Lower leg skin (tissue), 4 donors: ENCODE measurements at regions not wholly inside any gene's neighbourhood (a gene's known extent, or its start where the extent isn't known, plus 50 kb on each side); places are given as distances from the start of the nearest gene placed in this dataset.

Source experiments
- DNase-seq, 2 donors: peaks; one replicate each; pipeline ENCODE4 v3.0.0-alpha.2; 2019; ENCODE audit warnings: low spot score in 2 of 2
- H3K4me3 ChIP-seq: fragments of 200-600 bp; sonication (generic); 2 replicates; pipeline ENCODE4 v1.5.1; 2017; ENCODE audit warnings: mild to moderate bottlenecking, low read depth; ENCODE audit not compliant: poor library complexity, severe bottlenecking
- CTCF ChIP-seq, 3 donors: fragments of 450-650 bp; IDR thresholded peaks; one replicate each; pipeline ENCODE4 v1.5.1; 2016; ENCODE audit warnings: antibody characterized with exemption in 3 of 3, mild to moderate bottlenecking in 3 of 3, moderate library complexity in 2 of 3
- POLR2A ChIP-seq, 2 donors: fragments of 450-650 bp; IDR thresholded peaks; one replicate each; pipeline ENCODE4 v1.6.1; 2016 to 2017; ENCODE audit warnings: antibody characterized with exemption in 2 of 2, mild to moderate bottlenecking in 1 of 2, moderate library complexity in 1 of 2
- WGBS, 2 donors: methylation state at CpG; one replicate each; pipeline ENCODE4 v1.1.5; 2018; 5-methylcytosine and 5-hydroxymethylcytosine counted together
- intact Hi-C: fragments of 100-400 bp; cut with DNase I; formaldehyde crosslinking; loops from one replicate; pipeline ENCODE4 v1.15.0; 2023; ENCODE audit warnings: low total_unique reads

GRCh38 chr6:139567095-139567494 is 192.6 kb upstream of the CITED2 start:
- no peak for TF ChIP-seq CTCF (IDR thresholded peaks at IDR 0.05)
- no peak for TF ChIP-seq POLR2A (IDR thresholded peaks at IDR 0.05)
- H3K4me3 ChIP-seq, result no peak overlapping the region
- WGBS, 2 donors, result 70 to 86% methylated on average over 3 of the region's 3 CpGs
- intact Hi-C loops, result no loop called here
- DNase-seq, result no peak

GRCh38 chr6:139565591-139565990 is 191.1 kb upstream of the CITED2 start:
- TF ChIP-seq POLR2A (IDR thresholded peaks at IDR 0.05), result no peak
- TF ChIP-seq CTCF (IDR thresholded peaks at IDR 0.05), result no peak
- WGBS, 2 donors, result 0% methylated on average over 1 of the region's 1 CpG
- intact Hi-C loops, result no loop called here
- no peak for DNase-seq
- H3K4me3 ChIP-seq, result no peak overlapping the region

- intact Hi-C loops, result no loop called here
- 91 to 94% methylated on average over 3 of the region's 3 CpGs for WGBS, 2 donors
- no peak overlapping the region for H3K4me3 ChIP-seq
- TF ChIP-seq CTCF (IDR thresholded peaks at IDR 0.05) (no peak), POLR2A (IDR thresholded peaks at IDR 0.05) (no peak)
- no peak for DNase-seq
These were observed 183.1 kb upstream of the CITED2 start for GRCh38 chr6:139557547-139557946.

DNA sequence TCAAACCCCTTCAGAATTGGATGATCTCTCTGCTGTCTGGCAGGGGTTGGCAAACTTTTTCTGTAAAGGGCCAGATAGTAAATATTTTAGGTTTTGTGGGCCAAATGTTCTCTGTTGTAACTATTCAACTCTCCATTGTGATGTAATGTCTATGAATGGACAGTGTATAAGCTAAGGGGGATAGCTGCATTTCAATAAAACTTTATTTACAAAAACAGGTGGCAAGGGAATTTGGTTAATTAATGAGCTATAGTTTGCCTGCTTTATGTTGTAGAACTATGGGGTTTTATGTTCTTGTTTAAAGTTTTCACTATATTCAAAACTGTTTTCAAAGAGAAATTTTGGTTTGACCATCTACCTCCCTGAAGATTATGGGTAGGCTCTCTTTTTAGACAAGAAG is 182.1 kb upstream of the CITED2 start:
- TF ChIP-seq CTCF (IDR thresholded peaks at IDR 0.05) (no peak), POLR2A (IDR thresholded peaks at IDR 0.05) (no peak)
- intact Hi-C loops, result no loop called here
- H3K4me3 ChIP-seq, result no peak overlapping the region
- no peak for DNase-seq

DNA sequence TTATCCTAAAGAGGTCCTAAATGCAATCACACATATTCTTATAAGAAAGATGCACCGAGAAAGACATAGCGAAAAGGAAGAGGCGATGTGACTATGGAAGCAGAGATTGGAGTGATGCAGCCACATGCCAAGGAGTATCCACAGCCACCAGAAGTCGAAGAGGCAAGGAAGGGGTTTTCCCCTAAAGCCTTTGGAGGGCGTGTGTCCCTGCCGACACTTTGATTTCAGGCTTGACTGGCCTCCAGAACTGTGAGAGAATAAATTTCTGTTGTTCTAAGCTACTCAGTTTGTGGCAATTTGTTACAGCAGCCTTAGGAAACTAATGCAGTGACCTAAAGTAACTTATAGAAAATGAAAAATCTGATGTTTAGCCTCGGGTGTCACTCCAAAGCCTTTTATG is 179.5 kb upstream of the CITED2 start:
- H3K4me3 ChIP-seq, result no peak overlapping the region
- TF ChIP-seq POLR2A (IDR thresholded peaks at IDR 0.05) (no peak), CTCF (IDR thresholded peaks at IDR 0.05) (no peak)
- intact Hi-C loops, result loop anchor here (5.0 kb wide), 1 partner anchor 1102 kb away; no protein-coding TSS in a partner anchor
- 69 to 72% methylated on average over 7 of the region's 7 CpGs for WGBS, 2 donors
- no peak for DNase-seq

GRCh38 chr6:139551376-139551775 is 176.9 kb upstream of the CITED2 start:
- intact Hi-C loops, result loop anchor here (5.0 kb wide), 1 partner anchor 1099 kb away; no protein-coding TSS in a partner anchor

More at GRCh38 chr6:139551376-139551775, 176.9 kb upstream of the CITED2 start:
- 73 to 79% methylated on average over 2 of the region's 2 CpGs for WGBS, 2 donors
- no peak overlapping the region for H3K4me3 ChIP-seq
- DNase-seq, result no peak
- no peak for TF ChIP-seq POLR2A (IDR thresholded peaks at IDR 0.05)
- no peak for TF ChIP-seq CTCF (IDR thresholded peaks at IDR 0.05)
